BLaER1 treated with 17β-estradiol and CSF1 and Interleukin-3, amounts not matched to agents 10 nM and 100 nM (cell line): ENCODE measurements at regions not wholly inside any gene's neighbourhood (a gene's known extent, or its start where the extent isn't known, plus 50 kb on each side); places are given as distances from the start of the nearest gene placed in this dataset.
"Not testable (repeated sequence)": the region's sequence is repeated elsewhere in the genome, so short reads cannot be mapped to it uniquely, and the experiment has no call there.

Experiments
- H3K27ac ChIP-seq, 11 experiments: shearing (Covaris generic); formaldehyde crosslinking; 2 replicates each; pipeline ENCODE4 v1.8.1; 2022
- H3K27me3 ChIP-seq, 11 experiments: shearing (Covaris generic); formaldehyde crosslinking; 2 replicates each; pipeline ENCODE4 v1.8.1; 2022
- H3K36me3 ChIP-seq, 11 experiments: shearing (Covaris generic); formaldehyde crosslinking; 2 replicates each; pipeline ENCODE4 v1.8.1; 2022
- H3K4me1 ChIP-seq, 10 experiments: shearing (Covaris generic); formaldehyde crosslinking; 2 replicates each; pipeline ENCODE4 v1.8.1; 2022
- H3K4me2 ChIP-seq, 11 experiments: shearing (Covaris generic); formaldehyde crosslinking; 2 replicates each; pipeline ENCODE4 v1.8.1; 2022
- H3K4me3 ChIP-seq, 10 experiments: shearing (Covaris generic); formaldehyde crosslinking; 2 replicates each; pipeline ENCODE4 v1.8.1; 2022
- H3K9ac ChIP-seq, 11 experiments: shearing (Covaris generic); formaldehyde crosslinking; 2 replicates each; pipeline ENCODE4 v1.8.1; 2022
- H3K9me3 ChIP-seq, 11 experiments: shearing (Covaris generic); formaldehyde crosslinking; replicated peaks in 1 of 11; 2 replicates each; pipeline ENCODE4 v1.8.1; 2022
- H4K20me1 ChIP-seq, 11 experiments: shearing (Covaris generic); formaldehyde crosslinking; 2 replicates each; pipeline ENCODE4 v1.8.1; 2022
- Cebpa-rat ChIP-seq, 11 experiments: shearing (Covaris generic); IDR thresholded peaks; 2 replicates each; pipeline ENCODE4 v1.8.1; 2022

DNA sequence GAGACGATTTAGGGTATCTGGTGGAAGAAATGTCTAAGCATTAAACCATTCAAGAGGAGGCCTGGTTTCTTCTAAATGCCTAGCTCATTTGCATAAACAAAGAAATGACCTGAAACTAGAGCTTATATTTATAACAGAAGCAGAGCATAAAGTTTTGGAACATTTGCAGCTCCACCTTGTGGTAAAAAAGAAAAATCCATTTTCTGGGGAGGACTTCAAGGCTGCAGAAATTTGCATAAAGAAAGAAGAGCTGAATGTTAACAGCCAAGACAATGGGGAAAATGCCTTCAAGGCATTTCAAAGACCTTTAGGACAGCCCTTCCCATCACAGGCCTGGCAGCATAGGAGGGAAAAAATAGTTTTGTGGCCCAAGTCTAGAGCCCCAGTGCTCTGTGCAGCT is 362.0 kb downstream of the ZNF248 start:
- H4K20me1 ChIP-seq = no peaks in the 10 kb centered on the region
- H3K27me3 ChIP-seq = no peaks in the 10 kb centered on the region
- H3K4me3 ChIP-seq = no peak overlapping the region
- H3K4me2 ChIP-seq = no peak overlapping the region
- H3K4me1 ChIP-seq = no peaks in the 10 kb centered on the region
- H3K9me3 ChIP-seq = no peaks in the 10 kb centered on the region
- H3K9ac ChIP-seq = no peak overlapping the region
- TF ChIP-seq Cebpa-rat (IDR thresholded peaks at IDR 0.05) = no peak
- no peaks in the 10 kb centered on the region for H3K36me3 ChIP-seq
- H3K27ac ChIP-seq = no peak overlapping the region

DNA sequence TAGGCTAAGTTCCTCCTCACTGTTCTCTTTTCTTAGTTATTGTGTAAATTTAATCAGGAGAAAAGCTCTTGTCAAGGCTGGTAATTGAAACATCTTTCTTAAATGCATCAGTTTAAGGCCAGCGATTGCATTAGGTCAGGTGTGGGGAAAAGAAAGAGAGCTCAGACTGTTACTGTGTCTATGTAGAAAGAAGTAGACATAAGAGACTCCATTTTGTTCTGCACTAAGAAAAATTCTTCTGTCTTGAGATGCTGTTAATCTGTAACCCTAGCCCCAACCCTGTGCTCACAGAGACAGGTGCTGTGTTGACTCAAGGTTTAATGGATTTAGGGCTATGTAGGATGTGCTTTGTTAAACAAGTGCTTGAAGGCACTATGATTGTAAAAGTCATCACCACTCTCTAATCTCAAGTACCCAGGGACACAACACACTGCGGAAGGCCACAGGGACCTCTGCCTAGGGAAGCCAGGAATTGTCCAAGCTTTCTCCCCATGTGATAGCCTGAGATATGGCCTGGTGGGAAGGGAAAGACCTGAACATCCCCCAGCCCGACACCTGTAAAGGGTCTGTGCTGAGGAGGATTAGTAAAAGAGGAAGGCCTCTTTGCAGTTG is 364.1 kb downstream of the ZNF248 start:
- not testable (repeated sequence) for H3K9me3 ChIP-seq, H3K4me2 ChIP-seq, H3K27ac ChIP-seq

DNA sequence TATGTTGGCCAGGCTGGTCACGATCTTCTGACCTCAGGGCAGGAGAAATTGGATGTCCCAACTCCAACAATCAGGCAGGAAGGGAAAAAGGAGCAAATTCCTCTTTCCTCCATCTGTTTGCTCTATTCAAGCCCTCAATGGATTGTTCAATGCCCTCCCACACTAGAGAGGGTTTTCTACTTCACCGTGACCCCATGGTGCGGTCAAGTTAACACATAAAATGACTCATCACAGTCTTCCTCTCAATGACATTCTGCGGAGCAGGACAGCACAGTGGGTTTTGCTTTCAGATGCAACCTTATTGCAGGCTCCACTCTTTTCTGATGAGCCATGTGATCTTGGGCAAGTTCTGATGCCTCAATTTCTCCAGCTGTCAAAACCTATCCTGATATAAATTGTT is 364.9 kb downstream of the ANKRD30A start:
- no peaks in the 10 kb centered on the region for H3K4me1 ChIP-seq
- no peak overlapping the region for H3K27ac ChIP-seq
- no peak overlapping the region for H3K4me3 ChIP-seq
- TF ChIP-seq Cebpa-rat (IDR thresholded peaks at IDR 0.05) = no peak
- no peaks in the 10 kb centered on the region for H3K27me3 ChIP-seq
- no peak overlapping the region for H3K4me2 ChIP-seq
- H3K36me3 ChIP-seq = no peaks in the 10 kb centered on the region
- no peaks in the 10 kb centered on the region for H4K20me1 ChIP-seq
- no peak overlapping the region for H3K9ac ChIP-seq
- no peaks in the 10 kb centered on the region for H3K9me3 ChIP-seq

More for the DNA sequence above, 364.1 kb downstream of the ZNF248 start:
- not testable (repeated sequence) for H3K4me1 ChIP-seq, H4K20me1 ChIP-seq, H3K27me3 ChIP-seq, H3K9ac ChIP-seq, H3K4me3 ChIP-seq, H3K36me3 ChIP-seq

DNA sequence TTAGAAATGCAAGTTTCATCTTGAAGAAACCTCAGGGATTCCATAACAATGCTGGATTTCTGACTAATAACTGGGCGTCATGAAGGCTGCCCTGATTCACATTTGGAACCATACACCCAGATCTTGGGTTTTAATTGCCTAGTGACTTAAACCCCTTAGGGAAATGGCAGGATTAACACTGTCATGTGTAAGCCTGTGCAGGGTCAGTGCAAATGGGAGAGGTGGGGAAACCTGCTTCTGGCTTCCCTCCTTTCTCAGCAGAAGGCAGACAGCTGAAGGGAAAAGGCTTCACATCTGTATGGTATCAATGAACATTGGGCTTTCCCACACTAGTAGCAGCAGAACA is 364.2 kb downstream of the ANKRD30A start:
- H3K9ac ChIP-seq = no peak overlapping the region
- H3K4me2 ChIP-seq = no peak overlapping the region

DNA sequence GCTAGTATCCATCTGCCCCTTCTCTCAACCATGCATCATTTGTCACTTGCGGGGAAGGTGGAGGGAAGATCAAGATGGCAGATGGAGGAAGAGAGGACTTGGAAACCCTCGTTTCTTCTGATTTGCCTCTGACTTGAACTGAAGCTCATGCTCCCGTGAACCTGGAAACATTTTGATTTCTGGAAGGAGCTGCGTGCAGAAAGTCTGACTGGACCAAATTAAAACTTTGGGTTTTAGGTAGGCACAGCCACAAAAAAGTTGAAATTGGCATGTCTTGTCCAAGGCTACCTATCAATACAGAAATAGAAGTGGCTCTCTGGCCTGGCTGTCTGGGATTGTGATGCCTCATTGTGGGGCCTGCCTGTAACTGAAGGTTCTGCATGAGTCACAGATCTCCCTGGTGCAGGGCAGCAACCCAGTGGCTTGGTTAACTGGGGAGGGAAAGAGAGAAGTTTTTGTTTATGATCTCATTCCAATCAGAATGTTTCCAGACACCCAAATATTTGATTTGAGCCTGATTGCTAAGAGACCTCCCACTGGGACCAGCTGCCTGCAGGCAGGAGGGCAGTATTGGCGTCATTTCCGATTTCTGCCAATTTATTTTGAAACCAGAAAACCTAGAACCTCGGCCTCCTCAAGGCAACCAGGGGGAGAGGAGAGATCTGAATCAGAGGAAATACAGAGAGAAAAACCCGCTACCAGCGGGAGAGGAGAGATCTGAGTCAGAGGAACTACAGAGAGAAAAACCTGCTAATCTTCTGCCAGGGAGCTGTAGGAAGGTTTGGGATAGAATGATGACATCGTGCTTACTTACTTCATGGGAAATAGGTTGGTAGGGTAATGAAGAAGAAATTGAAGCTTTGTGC is 363.6 kb downstream of the ANKRD30A start:
- H3K9ac ChIP-seq = no peak overlapping the region
- no peak overlapping the region for H3K27ac ChIP-seq

More for the DNA sequence above, 364.2 kb downstream of the ANKRD30A start:
- Histone ChIP-seq H3K4me3 (no peak overlapping the region), H3K36me3 (no peaks in the 10 kb centered on the region), H4K20me1 (no peaks in the 10 kb centered on the region), H3K4me1 (no peaks in the 10 kb centered on the region), H3K27ac (no peak overlapping the region), H3K27me3 (no peaks in the 10 kb centered on the region), H3K9me3 (no peaks in the 10 kb centered on the region)
- no peak for TF ChIP-seq Cebpa-rat (IDR thresholded peaks at IDR 0.05)

DNA sequence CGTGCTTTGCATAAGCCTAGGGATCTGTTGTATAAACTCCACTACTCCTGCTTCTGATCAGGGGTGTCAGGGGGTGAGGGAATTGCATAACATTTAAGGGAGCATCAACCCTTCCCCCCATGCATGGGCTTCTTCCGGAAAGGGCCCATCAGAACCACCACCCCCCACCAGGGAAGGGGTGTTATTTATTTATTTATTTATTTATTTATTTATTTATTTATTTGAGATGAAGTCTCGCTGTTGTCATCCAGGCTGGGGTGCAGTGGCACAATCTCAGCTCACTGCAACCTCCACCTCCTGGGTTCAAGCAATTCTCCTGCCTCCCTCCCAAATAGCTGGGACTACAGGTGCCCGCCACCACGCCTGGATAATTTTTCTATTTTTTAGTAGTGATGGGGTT is 355.2 kb downstream of the ANKRD30A start:
- not testable (repeated sequence) for H3K36me3 ChIP-seq, H4K20me1 ChIP-seq, H3K9ac ChIP-seq, H3K4me1 ChIP-seq, H3K4me3 ChIP-seq, H3K4me2 ChIP-seq, H3K27ac ChIP-seq, H3K27me3 ChIP-seq, H3K9me3 ChIP-seq

More for the DNA sequence above, 363.6 kb downstream of the ANKRD30A start:
- TF ChIP-seq Cebpa-rat (IDR thresholded peaks at IDR 0.05) = no peak
- H4K20me1 ChIP-seq = no peaks in the 10 kb centered on the region
- no peak overlapping the region for H3K4me3 ChIP-seq
- no peaks in the 10 kb centered on the region for H3K27me3 ChIP-seq
- H3K36me3 ChIP-seq = no peaks in the 10 kb centered on the region
- H3K4me2 ChIP-seq = no peak overlapping the region
- H3K4me1 ChIP-seq = no peaks in the 10 kb centered on the region
- H3K9me3 ChIP-seq = no peaks in the 10 kb centered on the region

DNA sequence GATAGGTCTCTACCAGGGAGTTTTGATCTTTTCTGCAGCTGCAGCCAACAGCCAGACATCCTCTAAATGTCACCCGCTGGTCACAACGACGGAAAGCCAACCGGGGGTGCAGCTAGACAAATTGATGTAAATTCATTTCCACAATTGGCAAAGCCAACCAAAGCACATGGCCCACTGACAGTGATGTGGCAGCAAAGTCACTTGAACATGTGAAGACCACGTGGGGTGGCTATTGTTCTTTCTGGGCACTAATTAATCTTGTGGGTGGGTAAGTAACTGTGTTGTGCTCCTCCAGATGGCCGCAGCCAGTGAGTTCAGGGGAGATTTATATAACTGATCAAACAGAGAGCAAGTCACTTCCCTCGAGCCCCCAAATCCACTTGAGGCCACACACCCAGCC is 354.1 kb downstream of the ANKRD30A start:
- Histone ChIP-seq H3K4me1 (no peaks in the 10 kb centered on the region), H3K9me3 (no peaks in the 10 kb centered on the region), H3K9ac (no peak overlapping the region), H3K4me2 (no peak overlapping the region), H3K4me3 (no peak overlapping the region), H3K27ac (no peak overlapping the region), H3K36me3 (no peaks in the 10 kb centered on the region), H3K27me3 (no peaks in the 10 kb centered on the region), H4K20me1 (no peaks in the 10 kb centered on the region)
- TF ChIP-seq Cebpa-rat (IDR thresholded peaks at IDR 0.05) = no peak

DNA sequence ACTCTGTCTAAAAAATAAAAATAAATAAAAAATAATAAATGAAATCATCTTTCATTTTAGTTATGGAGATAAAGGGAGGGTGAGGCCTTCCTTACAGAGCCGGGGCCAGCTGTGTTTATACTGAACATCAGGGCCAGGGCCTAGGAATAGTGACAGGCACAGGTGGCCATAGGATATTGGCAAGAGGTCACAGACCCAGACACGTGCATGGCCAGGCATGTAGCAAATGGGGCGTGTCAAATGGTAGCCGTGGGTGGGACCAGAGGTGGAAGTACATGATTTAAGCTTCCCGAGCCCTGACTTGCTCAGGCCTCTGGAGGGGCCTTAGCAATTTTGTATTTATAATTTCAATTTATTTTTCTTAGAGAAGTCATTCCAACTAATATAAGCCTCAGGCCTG is 353.0 kb downstream of the ANKRD30A start:
- Histone ChIP-seq H3K27ac (no peak overlapping the region), H4K20me1 (no peaks in the 10 kb centered on the region), H3K9ac (no peak overlapping the region), H3K4me3 (no peak overlapping the region), H3K27me3 (no peaks in the 10 kb centered on the region), H3K4me2 (no peak overlapping the region), H3K4me1 (no peaks in the 10 kb centered on the region), H3K36me3 (no peaks in the 10 kb centered on the region), H3K9me3 (no peaks in the 10 kb centered on the region)
- no peak for TF ChIP-seq Cebpa-rat (IDR thresholded peaks at IDR 0.05)

DNA sequence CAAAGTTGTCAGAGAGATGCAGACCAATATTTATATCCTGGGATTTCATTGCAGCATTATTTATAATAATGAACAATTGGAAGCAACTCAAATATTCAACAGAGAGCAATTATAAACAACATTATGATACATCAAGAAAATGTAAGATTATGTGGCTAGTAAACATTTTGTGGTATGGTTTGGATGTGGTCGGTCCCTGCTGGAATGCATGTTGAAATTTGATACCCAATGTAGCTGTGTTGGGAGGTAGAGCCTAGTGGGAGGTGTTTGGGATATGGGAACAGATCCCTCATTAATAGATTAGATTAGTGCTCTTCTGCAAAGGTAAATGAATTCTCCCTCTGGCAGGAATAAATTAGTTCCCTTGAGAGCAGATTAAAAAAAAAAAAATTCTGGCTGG is 350.9 kb downstream of the ANKRD30A start:
- Histone ChIP-seq H3K9ac (no peak overlapping the region), H3K4me3 (no peak overlapping the region), H3K4me1 (no peaks in the 10 kb centered on the region), H3K27me3 (no peaks in the 10 kb centered on the region), H3K9me3 (no peaks in the 10 kb centered on the region), H3K27ac (no peak overlapping the region), H3K36me3 (no peaks in the 10 kb centered on the region), H4K20me1 (no peaks in the 10 kb centered on the region), H3K4me2 (no peak overlapping the region)
- TF ChIP-seq Cebpa-rat (IDR thresholded peaks at IDR 0.05) = no peak

DNA sequence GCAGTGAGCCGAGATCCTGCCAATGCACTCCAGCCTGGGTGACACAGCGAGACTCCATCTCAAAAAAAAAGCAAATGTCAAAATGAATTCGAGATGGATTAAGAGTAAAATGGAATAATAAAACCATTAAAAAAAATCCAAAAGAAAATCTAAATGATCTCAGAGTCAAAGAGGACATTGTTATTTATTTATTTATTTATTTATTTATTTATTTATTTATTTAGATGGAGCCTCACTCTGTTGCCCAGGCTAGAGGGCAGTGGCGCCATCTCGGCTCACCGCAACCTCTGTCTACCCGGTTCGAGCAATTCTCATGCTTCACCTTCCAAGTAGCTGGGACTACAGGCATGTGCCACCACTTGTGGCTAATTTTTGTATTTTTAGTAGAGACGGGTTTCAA is 349.2 kb downstream of the ANKRD30A start:
- Histone ChIP-seq H3K9ac (no peak overlapping the region), H3K9me3 (no peaks in the 10 kb centered on the region)

More for the DNA sequence above, 349.2 kb downstream of the ANKRD30A start:
- Histone ChIP-seq H3K36me3 (no peaks in the 10 kb centered on the region), H3K4me1 (no peaks in the 10 kb centered on the region), H3K4me2 (no peak overlapping the region), H3K27ac (no peak overlapping the region), H3K27me3 (no peaks in the 10 kb centered on the region), H3K4me3 (no peak overlapping the region), H4K20me1 (no peaks in the 10 kb centered on the region)
- TF ChIP-seq Cebpa-rat (IDR thresholded peaks at IDR 0.05) = no peak
